HepG2 (cell line): ENCODE measurements at regions not wholly inside any gene's neighbourhood (a gene's known extent, or its start where the extent isn't known, plus 50 kb on each side); places are given as distances from the start of the nearest gene placed in this dataset.

Experiments
- ATAC-seq: fragments of 200-7000 bp; cut with Tn5 transposase; 3 replicates; pipeline ENCODE4 v1.9.1; 2020; ENCODE audit warnings: mild to moderate bottlenecking, moderate library complexity
- BruUV-seq: library from RNA; stranded (reverse); fragments of 400-500 nt; replicated peaks from 2 replicates; lab custom pipeline; 2021; lab: Mats Ljungman, UMichigan
- CTCF ChIA-PET: fragments of 300-600 bp; formaldehyde crosslinking; extraction: SDS; loops from one replicate; lab custom pipeline; 2021; ENCODE audit warnings: low total read pairs, inconsistent platforms, low intra/inter-chr PET ratio; lab: Yijun Ruan, JAX
- POLR2A ChIA-PET: fragments of 350-600 bp; sonication (Branson Sonifier 250); formaldehyde crosslinking; loops from one replicate; lab custom pipeline; 2020; ENCODE audit warnings: antibody characterized with exemption, inconsistent platforms; lab: Yijun Ruan, JAX
- DNase-seq: peaks from one replicate; pipeline ENCODE4 v3.0.0-alpha.2; 2015; ENCODE audit warnings: low spot score
- FAIRE-seq: peaks from 3 replicates; lab custom pipeline; 2011; peaks lifted over from hg19 to GRCh38; lab: Jason Lieb, UNC
- H2AFZ ChIP-seq: one replicate; pipeline ENCODE4 v1.6.1; 2011; ENCODE audit warnings: low read length, inconsistent platforms
- H3K27ac ChIP-seq: fragments of 300-600 bp; 3 replicates; pipeline ENCODE4 v1.8.0; 2011; ENCODE audit warnings: mixed run types, mild to moderate bottlenecking, mixed read lengths, low read length, inconsistent platforms; ENCODE audit not compliant: insufficient read depth; ENCODE audit errors: extremely low read length
- H3K27me3 ChIP-seq, 2 experiments: fragments of 200-600 bp in 1 of 2; 2 replicates in 1 of 2; 3 replicates in 1 of 2; pipeline versions ENCODE4 v1.6.0 to v1.8.0; 2011; ENCODE audit warnings: low read length in 2 of 2, mild to moderate bottlenecking in 2 of 2, moderate library complexity in 2 of 2, inconsistent platforms in 1 of 2; ENCODE audit not compliant: insufficient read depth in 2 of 2, control insufficient read depth in 1 of 2
- H3K36me3 ChIP-seq, 2 experiments: fragments of 200-600 bp in 1 of 2; replicated peaks in 1 of 2; 2 replicates in 1 of 2; 3 replicates in 1 of 2; pipeline versions ENCODE4 v1.5.1 to v1.8.0; 2011; ENCODE audit warnings: low read length in 2 of 2, inconsistent platforms in 1 of 2; ENCODE audit not compliant: insufficient read depth in 2 of 2, control insufficient read depth in 1 of 2
- H3K4me1 ChIP-seq: 2 replicates; pipeline ENCODE4 v1.5.1; 2012; ENCODE audit warnings: low read length, inconsistent platforms; ENCODE audit not compliant: insufficient read depth
- H3K4me2 ChIP-seq: 2 replicates; pipeline ENCODE4 v1.6.0; 2011; ENCODE audit warnings: low read depth, low read length, inconsistent platforms
- H3K4me3 ChIP-seq, 3 experiments: fragments of 200-600 bp in 1 of 3; sonication (generic), shearing (Covaris generic) in 1 of 3; replicated peaks in 1 of 3; 2 replicates each; pipeline ENCODE4 v1.5.1; 2011 to 2016; ENCODE audit warnings: low read length in 3 of 3, inconsistent platforms in 2 of 3, low read depth in 2 of 3, mild to moderate bottlenecking in 2 of 3, control low read depth in 1 of 3, mixed read lengths in 1 of 3; ENCODE audit not compliant: insufficient read depth in 1 of 3
- H3K79me2 ChIP-seq: one replicate; pipeline ENCODE4 v1.6.1; 2011; ENCODE audit warnings: low read length, inconsistent platforms; ENCODE audit not compliant: insufficient read depth
- H3K9ac ChIP-seq: 2 replicates; pipeline ENCODE4 v1.6.0; 2011; ENCODE audit warnings: mild to moderate bottlenecking, low read depth, low read length, inconsistent platforms; ENCODE audit not compliant: insufficient read depth
- H3K9me3 ChIP-seq: 2 replicates; pipeline ENCODE4 v1.5.1; 2012; ENCODE audit warnings: mild to moderate bottlenecking, low read length
- H4K20me1 ChIP-seq: 2 replicates; pipeline ENCODE4 v1.6.0; 2011; ENCODE audit warnings: inconsistent platforms, mild to moderate bottlenecking, low read length, moderate library complexity; ENCODE audit not compliant: insufficient read depth
- ATF7 ChIP-seq, 2 experiments: fragments of 450-650 bp in 1 of 2; sonication (generic) in 1 of 2; formaldehyde crosslinking in 1 of 2; IDR thresholded peaks; 2 replicates each; pipeline versions ENCODE4 v1.4.0 to v1.6.1; 2016 to 2020; ENCODE audit warnings: antibody characterized with exemption in 1 of 2, mild to moderate bottlenecking in 1 of 2, missing genetic modification reagents in 1 of 2
- GZF1 ChIP-seq: sonication (generic); formaldehyde crosslinking; IDR thresholded peaks from 2 replicates; pipeline ENCODE4 v1.5.1; 2020; ENCODE audit warnings: mild to moderate bottlenecking, missing genetic modification reagents
- HOXA7 ChIP-seq: sonication (generic); formaldehyde crosslinking; IDR thresholded peaks from 2 replicates; pipeline ENCODE4 v1.8.1; 2022; ENCODE audit warnings: mild to moderate bottlenecking, missing genetic modification reagents, moderate library complexity
- MAFK ChIP-seq, 2 experiments: IDR thresholded peaks in 1 of 2; conservative IDR thresholded peaks in 1 of 2; 2 replicates each; pipeline ENCODE4 v1.6.1; 2011; ENCODE audit warnings: improper control_type of control experiment in 2 of 2, low read length in 2 of 2
- PHF21A ChIP-seq: sonication (generic); formaldehyde crosslinking; IDR thresholded peaks from 2 replicates; pipeline ENCODE4 v1.5.0; 2020; ENCODE audit warnings: mild to moderate bottlenecking, missing genetic modification reagents
- SSRP1 ChIP-seq: IDR thresholded peaks from 2 replicates; pipeline ENCODE4 v1.6.1; 2016; ENCODE audit warnings: control low read depth
- TGIF2 ChIP-seq: IDR thresholded peaks from 2 replicates; pipeline ENCODE4 v1.6.1; 2016; ENCODE audit warnings: control low read depth, missing compliant biosample characterization
- YEATS4 ChIP-seq: sonication (generic); formaldehyde crosslinking; IDR thresholded peaks from 2 replicates; pipeline ENCODE4 v1.4.0; 2020; ENCODE audit warnings: missing genetic modification reagents, borderline replicate concordance
- ZBTB42 ChIP-seq: sonication (generic); formaldehyde crosslinking; IDR thresholded peaks from 2 replicates; pipeline ENCODE4 v1.5.0; 2020; ENCODE audit warnings: mild to moderate bottlenecking, missing genetic modification reagents
- ZNF235 ChIP-seq: sonication (generic); formaldehyde crosslinking; IDR thresholded peaks from 2 replicates; pipeline ENCODE4 v1.8.1; 2023; ENCODE audit warnings: mild to moderate bottlenecking, missing genetic modification reagents, borderline replicate concordance
- ZNF292 ChIP-seq: sonication (generic); formaldehyde crosslinking; IDR thresholded peaks from 2 replicates; pipeline ENCODE4 v1.8.1; 2022; ENCODE audit warnings: mild to moderate bottlenecking, low read depth, missing genetic modification reagents, borderline replicate concordance
- ZNF510 ChIP-seq: sonication (generic); formaldehyde crosslinking; IDR thresholded peaks from 2 replicates; pipeline ENCODE4 v1.4.0; 2020; ENCODE audit warnings: low read depth, mild to moderate bottlenecking, missing genetic modification reagents
- ZNF737 ChIP-seq: sonication (generic); formaldehyde crosslinking; IDR thresholded peaks from 2 replicates; pipeline ENCODE4 v1.5.0; 2020; ENCODE audit warnings: missing genetic modification reagents, mild to moderate bottlenecking, borderline replicate concordance
- ZNF790 ChIP-seq: sonication (generic); formaldehyde crosslinking; IDR thresholded peaks from 2 replicates; pipeline ENCODE4 v1.8.0; 2022; ENCODE audit warnings: missing genetic modification reagents, mild to moderate bottlenecking, borderline replicate concordance
- WGBS: methylation state at CpG from one replicate; pipeline ENCODE4 v1.1.6; 2017; ENCODE audit warnings: low lambda C conversion rate; 5-methylcytosine and 5-hydroxymethylcytosine counted together
- in situ Hi-C: cut with HindIII; loops from 2 replicates; pipeline ENCODE4 v1.10.0; 2017; ENCODE audit warnings: low pct_unique_long_range_greater_than_20kb; ENCODE audit not compliant: extremely low pct_ligation_motif_present
- intact Hi-C: fragments of 100-400 bp; cut with micrococcal nuclease; formaldehyde crosslinking; loops from one replicate; pipeline ENCODE4 v1.10.0; 2022; ENCODE audit not compliant: unreplicated experiment
- TF ChIP-seq, protein P1 (sequence below): sonication (generic); formaldehyde crosslinking; conservative IDR thresholded peaks from 2 replicates; pipeline ENCODE4 v1.4.0; 2020; ENCODE audit warnings: missing genetic modification reagents
- TF ChIP-seq, protein P2 (sequence below): sonication (generic); formaldehyde crosslinking; IDR thresholded peaks from 2 replicates; pipeline ENCODE4 v1.5.0; 2020; ENCODE audit warnings: mild to moderate bottlenecking, missing genetic modification reagents

DNA sequence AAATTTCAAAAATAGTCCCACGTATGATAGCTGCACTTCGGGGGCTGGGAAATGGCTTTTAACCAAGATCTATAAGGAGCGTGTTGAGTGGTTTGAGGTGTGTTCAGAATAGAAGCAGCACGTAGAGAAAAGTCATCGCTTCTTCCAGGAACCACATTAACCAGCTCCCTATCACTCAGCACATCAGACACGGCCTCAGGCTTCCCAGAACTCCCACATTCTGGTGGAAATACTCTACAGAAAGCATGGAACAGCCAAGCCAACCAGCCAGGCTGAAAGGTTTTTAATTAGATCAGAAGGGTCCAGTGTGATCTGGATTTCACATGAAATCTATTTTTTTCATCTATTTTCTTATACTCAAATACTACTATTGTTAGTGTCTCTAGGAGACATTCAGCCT lies 231.5 kb upstream of the NRP1 start:
- no TSS peak for BruUV-seq
- peaks cover 0 to 8% of the 10 kb centered on the region in 2 experiments; a peak in 2 of 5 replicates for H3K27me3 ChIP-seq
- H3K4me2 ChIP-seq: no peak overlapping the region
- no peaks in the 10 kb centered on the region for H3K36me3 ChIP-seq
- H3K4me1 ChIP-seq: no peaks in the 10 kb centered on the region
- DNase-seq (no peak), FAIRE-seq (no peak), ATAC-seq (no peak)
- H3K9me3 ChIP-seq: no peaks in the 10 kb centered on the region
- no peak for TF ChIP-seq HOXA7 (CRISPR knock-in tag)
- WGBS: 40% methylated on average over 6 of the region's 6 CpGs
- H3K9ac ChIP-seq: no peak overlapping the region
- intact Hi-C loops: no loop called here
- no peaks in the 10 kb centered on the region for H4K20me1 ChIP-seq
- no peak overlapping the region for H2AFZ ChIP-seq
- POLR2A ChIA-PET: no interaction called here
- no peak overlapping the region for H3K27ac ChIP-seq
- in situ Hi-C loops: no loop called here
- H3K4me3 ChIP-seq: no peak overlapping the region
- CTCF ChIA-PET: no interaction called here
- H3K79me2 ChIP-seq: no peaks in the 10 kb centered on the region

DNA sequence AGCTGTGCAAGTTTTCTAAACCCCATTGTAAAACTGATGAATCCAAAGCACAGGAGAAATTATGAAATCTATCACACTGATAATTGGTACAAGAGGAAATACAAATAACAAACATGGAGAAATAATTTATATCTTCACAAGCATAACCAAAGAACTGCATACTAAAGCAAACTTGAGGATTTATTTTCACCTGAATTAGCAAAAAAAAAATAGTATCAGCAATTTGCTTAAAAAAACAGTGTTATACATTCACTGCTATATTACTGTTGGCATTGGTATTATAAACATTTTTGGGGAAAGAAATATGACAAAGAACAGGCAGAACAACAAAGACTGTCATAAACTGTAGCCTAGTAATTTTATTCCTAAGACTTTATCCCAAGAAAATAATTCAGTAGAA lies 230.8 kb upstream of the NRP1 start:
- Histone ChIP-seq H3K4me2 (no peak overlapping the region), H3K4me3 (no peak overlapping the region), H4K20me1 (no peaks in the 10 kb centered on the region), H2AFZ (no peak overlapping the region), H3K27ac (no peak overlapping the region), H3K9me3 (no peaks in the 10 kb centered on the region), H3K79me2 (no peaks in the 10 kb centered on the region), H3K9ac (no peak overlapping the region), H3K36me3 (no peaks in the 10 kb centered on the region), H3K4me1 (no peaks in the 10 kb centered on the region), H3K27me3 (peaks cover 0 to 13% of the 10 kb centered on the region in 2 experiments; a peak in 2 of 5 replicates)
- FAIRE-seq (no peak), ATAC-seq (no peak), DNase-seq (no peak)
- in situ Hi-C loops: no loop called here
- intact Hi-C loops: no loop called here
- ChIA-PET CTCF (no interaction called here), POLR2A (no interaction called here)
- no TSS peak for BruUV-seq
- TF ChIP-seq SSRP1 (CRISPR knock-in tag) (no peak), ZBTB42 (CRISPR knock-in tag) (no peak), ZNF737 (CRISPR knock-in tag) (no peak), ZNF510 (CRISPR knock-in tag) (no peak), TGIF2 (no peak), YEATS4 (no peak), ZNF292 (CRISPR knock-in tag) (no peak), GZF1 (CRISPR knock-in tag) (no peak), ZNF235 (CRISPR knock-in tag) (no peak), MAFK (conservative IDR thresholded peaks at IDR 0.05 in 1 of 2, IDR thresholded peaks at IDR 0.05 in 1 of 2; ENCODE audit: low read length in 2 of 2) (peak in 1 of 2 experiments; percentile 61; a peak in 2 of 4 replicates), PHF21A (CRISPR knock-in tag) (no peak), ZNF790 (no peak), ATF7 (IDR thresholded peaks at IDR 0.05) (no peak), ATF7 (CRISPR knock-in tag; IDR thresholded peaks at IDR 0.05) (no peak)
- TF ChIP-seq, protein P1, sequence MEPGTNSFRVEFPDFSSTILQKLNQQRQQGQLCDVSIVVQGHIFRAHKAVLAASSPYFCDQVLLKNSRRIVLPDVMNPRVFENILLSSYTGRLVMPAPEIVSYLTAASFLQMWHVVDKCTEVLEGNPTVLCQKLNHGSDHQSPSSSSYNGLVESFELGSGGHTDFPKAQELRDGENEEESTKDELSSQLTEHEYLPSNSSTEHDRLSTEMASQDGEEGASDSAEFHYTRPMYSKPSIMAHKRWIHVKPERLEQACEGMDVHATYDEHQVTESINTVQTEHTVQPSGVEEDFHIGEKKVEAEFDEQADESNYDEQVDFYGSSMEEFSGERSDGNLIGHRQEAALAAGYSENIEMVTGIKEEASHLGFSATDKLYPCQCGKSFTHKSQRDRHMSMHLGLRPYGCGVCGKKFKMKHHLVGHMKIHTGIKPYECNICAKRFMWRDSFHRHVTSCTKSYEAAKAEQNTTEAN: no peak
- TF ChIP-seq, protein P2, sequence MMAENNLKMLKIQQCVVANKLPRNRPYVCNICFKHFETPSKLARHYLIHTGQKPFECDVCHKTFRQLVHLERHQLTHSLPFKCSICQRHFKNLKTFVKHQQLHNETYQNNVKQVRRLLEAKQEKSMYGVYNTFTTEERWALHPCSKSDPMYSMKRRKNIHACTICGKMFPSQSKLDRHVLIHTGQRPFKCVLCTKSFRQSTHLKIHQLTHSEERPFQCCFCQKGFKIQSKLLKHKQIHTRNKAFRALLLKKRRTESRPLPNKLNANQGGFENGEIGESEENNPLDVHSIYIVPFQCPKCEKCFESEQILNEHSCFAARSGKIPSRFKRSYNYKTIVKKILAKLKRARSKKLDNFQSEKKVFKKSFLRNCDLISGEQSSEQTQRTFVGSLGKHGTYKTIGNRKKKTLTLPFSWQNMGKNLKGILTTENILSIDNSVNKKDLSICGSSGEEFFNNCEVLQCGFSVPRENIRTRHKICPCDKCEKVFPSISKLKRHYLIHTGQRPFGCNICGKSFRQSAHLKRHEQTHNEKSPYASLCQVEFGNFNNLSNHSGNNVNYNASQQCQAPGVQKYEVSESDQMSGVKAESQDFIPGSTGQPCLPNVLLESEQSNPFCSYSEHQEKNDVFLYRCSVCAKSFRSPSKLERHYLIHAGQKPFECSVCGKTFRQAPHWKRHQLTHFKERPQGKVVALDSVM (CRISPR knock-in tag): no peak
